HG03575 (cell line): ENCODE measurements at regions not wholly inside any gene's neighbourhood (a gene's known extent, or its start where the extent isn't known, plus 50 kb on each side); places are given as distances from the start of the nearest gene placed in this dataset.
"Not testable (repeated sequence)": the region's sequence is repeated elsewhere in the genome, so short reads cannot be mapped to it uniquely, and the experiment has no call there.

ENCODE experiments used
- ATAC-seq: cut with Tn5 transposase; IDR thresholded peaks from one replicate; pipeline ENCODE4 v1.9.1; 2021; ENCODE audit not compliant: unreplicated experiment, insufficient number of reproducible peaks, low FRiP score; ENCODE audit errors: extremely low read depth

- ATAC-seq: not testable (repeated sequence)
These were observed 962.7 kb upstream of the INTU start for GRCh38 chr4:126670038-126670437.

- ATAC-seq: no peak
These were observed 954.1 kb upstream of the INTU start for GRCh38 chr4:126678618-126679017.

- ATAC-seq: no peak
These were observed 953.5 kb upstream of the INTU start for GRCh38 chr4:126679303-126679702.

GRCh38 chr4:126682250-126682649, 950.5 kb upstream of the INTU start:
- no peak for ATAC-seq

- ATAC-seq: no peak
These were observed 946.3 kb upstream of the INTU start for GRCh38 chr4:126686491-126686890.

- ATAC-seq: no peak
These were observed 945.0 kb upstream of the INTU start for GRCh38 chr4:126687655-126688358.

GRCh38 chr4:126691797-126692196, 941.0 kb upstream of the INTU start:
- ATAC-seq: no peak

- no peak for ATAC-seq
These were observed 935.0 kb upstream of the INTU start for GRCh38 chr4:126697748-126698147.

GRCh38 chr4:126698224-126698623, 934.5 kb upstream of the INTU start:
- ATAC-seq: no peak

GRCh38 chr4:126701756-126702155, 931.0 kb upstream of the INTU start:
- ATAC-seq: no peak

GRCh38 chr4:126702747-126703146, 930.0 kb upstream of the INTU start:
- ATAC-seq: no peak

GRCh38 chr4:126705266-126705665, 927.5 kb upstream of the INTU start:
- ATAC-seq: no peak

- ATAC-seq: no peak
These were observed 924.0 kb upstream of the INTU start for GRCh38 chr4:126708716-126709115.

- ATAC-seq: no peak
These were observed 921.8 kb upstream of the INTU start for GRCh38 chr4:126710935-126711334.

- ATAC-seq: no peak
These were observed 917.7 kb upstream of the INTU start for GRCh38 chr4:126715067-126715466.

- ATAC-seq: no peak
These were observed 917.1 kb upstream of the INTU start for GRCh38 chr4:126715681-126716080.

- ATAC-seq: no peak
These were observed 914.6 kb upstream of the INTU start for GRCh38 chr4:126718136-126718535.

- ATAC-seq: no peak
These were observed 912.9 kb upstream of the INTU start for GRCh38 chr4:126719852-126720251.

- no peak for ATAC-seq
These were observed 906.9 kb upstream of the INTU start for GRCh38 chr4:126725906-126726305.

GRCh38 chr4:126727461-126727860, 905.3 kb upstream of the INTU start:
- ATAC-seq: no peak

- no peak for ATAC-seq
These were observed 901.7 kb upstream of the INTU start for GRCh38 chr4:126731062-126731461.
